Fibroblast of pulmonary artery (primary cell): ENCODE measurements at regions not wholly inside any gene's neighbourhood (a gene's known extent, or its start where the extent isn't known, plus 50 kb on each side); places are given as distances from the start of the nearest gene placed in this dataset.

Source experiments
- DNase-seq: peaks from one replicate; pipeline ENCODE4 v3.0.0-alpha.2; 2010; ENCODE audit warnings: low read depth
- H3K4me3 ChIP-seq: replicated peaks from 2 replicates; pipeline ENCODE4 v1.5.1; 2011; ENCODE audit warnings: low read depth, mild to moderate bottlenecking, control low read depth, low read length, moderate library complexity
- CTCF ChIP-seq: IDR thresholded peaks from 2 replicates; pipeline ENCODE4 v1.5.1; 2011; ENCODE audit warnings: mild to moderate bottlenecking, control low read depth, low read length, inconsistent platforms; ENCODE audit errors: missing control alignments

GRCh38 chr2:215612786-215613185 lies 176.9 kb upstream of the FN1 start:
- DNase-seq = peak; percentile 74

GRCh38 chr2:215611609-215612386 lies 175.9 kb upstream of the FN1 start:
- no peak for DNase-seq
- TF ChIP-seq CTCF = no peak

More at GRCh38 chr2:215612786-215613185, 176.9 kb upstream of the FN1 start:
- no peak for TF ChIP-seq CTCF
- no peak overlapping the region for H3K4me3 ChIP-seq

GRCh38 chr2:215609089-215610032 lies 173.5 kb upstream of the FN1 start:
- TF ChIP-seq CTCF = no peak
- peak; percentile 71 for DNase-seq
- no peak overlapping the region for H3K4me3 ChIP-seq

More at GRCh38 chr2:215611609-215612386, 175.9 kb upstream of the FN1 start:
- no peak overlapping the region for H3K4me3 ChIP-seq

GRCh38 chr2:215607766-215608165 lies 171.9 kb upstream of the FN1 start:
- TF ChIP-seq CTCF = no peak
- no peak overlapping the region for H3K4me3 ChIP-seq
- peak; percentile 49 for DNase-seq

- no peak overlapping the region for H3K4me3 ChIP-seq
- no peak for TF ChIP-seq CTCF
- no peak for DNase-seq
These were observed 170.4 kb upstream of the FN1 start for GRCh38 chr2:215606219-215606618.

- no peak for TF ChIP-seq CTCF
- DNase-seq = no peak
- no peak overlapping the region for H3K4me3 ChIP-seq
These were observed 169.3 kb upstream of the FN1 start for GRCh38 chr2:215605214-215605613.
